GM23338 (cell line): ENCODE measurements at regions not wholly inside any gene's neighbourhood (a gene's known extent, or its start where the extent isn't known, plus 50 kb on each side); places are given as distances from the start of the nearest gene placed in this dataset.
"Not testable (repeated sequence)": the region's sequence is repeated elsewhere in the genome, so short reads cannot be mapped to it uniquely, and the experiment has no call there.

Experiments used
- CREB1 ChIP-seq: fragments of 250-450 bp; sonication (Bioruptor Pico); IDR thresholded peaks from 2 replicates; pipeline ENCODE4 v1.5.0; 2020; ENCODE audit warnings: low read depth, mild to moderate bottlenecking, moderate library complexity
- CTCF ChIP-seq, 2 experiments: fragments of 200-600 bp in 1 of 2; sonication (generic) in 1 of 2; conservative IDR thresholded peaks; 2 replicates each; pipeline versions ENCODE4 v1.5.1 to v1.6.1; 2016 to 2017; ENCODE audit warnings: antibody characterized with exemption in 2 of 2, low read depth in 2 of 2, mild to moderate bottlenecking in 2 of 2, moderate library complexity in 1 of 2
- ETS1 ChIP-seq: IDR thresholded peaks from 2 replicates; pipeline ENCODE4 v1.6.1; 2016; ENCODE audit warnings: antibody characterized with exemption
- EZH2 ChIP-seq: fragments of 200-600 bp; sonication (generic); IDR thresholded peaks from one replicate; pipeline ENCODE4 v1.8.0; 2017; ENCODE audit warnings: antibody characterized with exemption, mild to moderate bottlenecking, low read depth; ENCODE audit not compliant: unreplicated experiment
- EZH2phosphoT487 ChIP-seq: fragments of 200-600 bp; sonication (generic); IDR thresholded peaks from one replicate; pipeline ENCODE4 v1.8.1; 2018; ENCODE audit warnings: antibody characterized with exemption; ENCODE audit not compliant: unreplicated experiment
- JUNB ChIP-seq: IDR thresholded peaks from one replicate; pipeline ENCODE4 v1.6.1; 2016; ENCODE audit warnings: antibody characterized with exemption; ENCODE audit not compliant: unreplicated experiment
- NANOG ChIP-seq: IDR thresholded peaks from 2 replicates; pipeline ENCODE4 v1.6.1; 2016; ENCODE audit warnings: antibody characterized with exemption, borderline replicate concordance
- POLR2AphosphoS5 ChIP-seq: IDR thresholded peaks from 2 replicates; pipeline ENCODE4 v1.6.1; 2016; ENCODE audit warnings: antibody characterized with exemption, low read depth
- ZNF114 ChIP-seq: fragments of 250-450 bp; sonication (Bioruptor Pico); IDR thresholded peaks from 2 replicates; pipeline ENCODE4 v1.5.0; 2020; ENCODE audit warnings: mild to moderate bottlenecking, moderate library complexity
- ZNF331 ChIP-seq: fragments of 250-450 bp; sonication (Bioruptor Pico); IDR thresholded peaks from 2 replicates; pipeline ENCODE4 v1.5.0; 2020; ENCODE audit warnings: low read depth, mild to moderate bottlenecking, moderate library complexity
- ZNF462 ChIP-seq: fragments of 250-450 bp; sonication (Bioruptor Pico); IDR thresholded peaks from 2 replicates; pipeline ENCODE4 v1.5.0; 2020; ENCODE audit warnings: mild to moderate bottlenecking, moderate library complexity
- TF ChIP-seq, protein P1 (sequence below): IDR thresholded peaks from one replicate; pipeline ENCODE4 v1.6.1; 2018; ENCODE audit warnings: antibody characterized with exemption; ENCODE audit not compliant: unreplicated experiment

DNA sequence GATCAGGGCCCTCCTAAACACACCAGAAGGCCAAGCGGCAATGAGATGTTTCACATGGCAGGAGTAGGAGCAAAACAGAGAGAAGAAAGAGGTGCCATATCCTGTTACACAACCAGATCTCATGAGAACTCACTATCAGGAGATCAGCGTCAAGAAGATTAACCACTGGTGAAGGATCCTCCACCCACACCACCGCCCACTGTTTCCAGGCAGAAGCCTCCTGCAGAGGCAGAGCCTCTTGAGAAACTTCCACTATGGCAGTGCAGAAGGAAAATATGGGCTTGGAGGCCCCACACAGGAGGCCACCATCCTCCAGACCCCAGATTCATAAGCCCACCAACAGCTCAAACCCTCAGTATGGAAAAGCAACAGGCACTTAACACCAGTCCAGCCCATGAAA lies 106.9 kb upstream of the TEKT4 start:
- TF ChIP-seq EZH2; CTCF (conservative IDR thresholded peaks at IDR 0.05; ENCODE audit: low read depth in 2 of 2); EZH2phosphoT487; ZNF462 (CRISPR knock-in tag); POLR2AphosphoS5; ETS1; JUNB; NANOG; CREB1 (CRISPR knock-in tag); ZNF331 (CRISPR knock-in tag); ZNF114 (CRISPR knock-in tag): not testable (repeated sequence)
- TF ChIP-seq, protein P1, sequence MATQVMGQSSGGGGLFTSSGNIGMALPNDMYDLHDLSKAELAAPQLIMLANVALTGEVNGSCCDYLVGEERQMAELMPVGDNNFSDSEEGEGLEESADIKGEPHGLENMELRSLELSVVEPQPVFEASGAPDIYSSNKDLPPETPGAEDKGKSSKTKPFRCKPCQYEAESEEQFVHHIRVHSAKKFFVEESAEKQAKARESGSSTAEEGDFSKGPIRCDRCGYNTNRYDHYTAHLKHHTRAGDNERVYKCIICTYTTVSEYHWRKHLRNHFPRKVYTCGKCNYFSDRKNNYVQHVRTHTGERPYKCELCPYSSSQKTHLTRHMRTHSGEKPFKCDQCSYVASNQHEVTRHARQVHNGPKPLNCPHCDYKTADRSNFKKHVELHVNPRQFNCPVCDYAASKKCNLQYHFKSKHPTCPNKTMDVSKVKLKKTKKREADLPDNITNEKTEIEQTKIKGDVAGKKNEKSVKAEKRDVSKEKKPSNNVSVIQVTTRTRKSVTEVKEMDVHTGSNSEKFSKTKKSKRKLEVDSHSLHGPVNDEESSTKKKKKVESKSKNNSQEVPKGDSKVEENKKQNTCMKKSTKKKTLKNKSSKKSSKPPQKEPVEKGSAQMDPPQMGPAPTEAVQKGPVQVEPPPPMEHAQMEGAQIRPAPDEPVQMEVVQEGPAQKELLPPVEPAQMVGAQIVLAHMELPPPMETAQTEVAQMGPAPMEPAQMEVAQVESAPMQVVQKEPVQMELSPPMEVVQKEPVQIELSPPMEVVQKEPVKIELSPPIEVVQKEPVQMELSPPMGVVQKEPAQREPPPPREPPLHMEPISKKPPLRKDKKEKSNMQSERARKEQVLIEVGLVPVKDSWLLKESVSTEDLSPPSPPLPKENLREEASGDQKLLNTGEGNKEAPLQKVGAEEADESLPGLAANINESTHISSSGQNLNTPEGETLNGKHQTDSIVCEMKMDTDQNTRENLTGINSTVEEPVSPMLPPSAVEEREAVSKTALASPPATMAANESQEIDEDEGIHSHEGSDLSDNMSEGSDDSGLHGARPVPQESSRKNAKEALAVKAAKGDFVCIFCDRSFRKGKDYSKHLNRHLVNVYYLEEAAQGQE, result not testable (repeated sequence)
